ENCODE measurements at regions not wholly inside any gene's neighbourhood (a gene's known extent, or its start where the extent isn't known, plus 50 kb on each side); places are given as distances from the start of the nearest gene placed in this dataset.

- TF ChIP-seq ZFX (IDR thresholded peaks at IDR 0.05; ENCODE audit: borderline replicate concordance), result no peak
- TF ChIP-seq CTCF (IDR thresholded peaks at IDR 0.05), result no peak
These were observed 66.6 kb upstream of the OPCML start for GRCh38 chr11:133598906-133599305.
